Stimulated activated naive B cell treated with anti-CD40 and anti-IgM and Interleukin-4, amounts not matched to agents 10 μg/mL and 1 μg/mL and 100 μg/mL, for 72 hours (primary cell): ENCODE measurements at regions not wholly inside any gene's neighbourhood (a gene's known extent, or its start where the extent isn't known, plus 50 kb on each side); places are given as distances from the start of the nearest gene placed in this dataset.

Source experiments
- ATAC-seq, 2 donors: fragments of 150-1000 bp; cut with Tn5 transposase; replicated peaks; 2 replicates each; pipeline ENCODE4 v1.10.0; 2021; ENCODE audit warnings: moderate library complexity in 1 of 2
- DNase-seq: peaks from one replicate; pipeline ENCODE4 v3.0.0; 2021
- H3K27ac Mint-ChIP-seq: one replicate; pipeline ENCODE4 v1.8.0; 2022; ENCODE audit warnings: mild to moderate bottlenecking, mixed read lengths
- H3K27me3 Mint-ChIP-seq, 2 donors: one replicate each; pipeline ENCODE4 v1.8.0; 2022; ENCODE audit warnings: mixed read lengths in 2 of 2
- H3K36me3 Mint-ChIP-seq, 2 donors: one replicate each; pipeline ENCODE4 v1.8.0; 2022; ENCODE audit warnings: mixed read lengths in 2 of 2, mild to moderate bottlenecking in 1 of 2
- H3K4me1 Mint-ChIP-seq, 2 donors: one replicate each; pipeline ENCODE4 v1.8.0; 2022; ENCODE audit warnings: mixed read lengths in 2 of 2, mild to moderate bottlenecking in 1 of 2
- H3K4me3 Mint-ChIP-seq, 2 donors: one replicate each; pipeline ENCODE4 v1.8.0; 2022; ENCODE audit warnings: mild to moderate bottlenecking in 2 of 2, mixed read lengths in 2 of 2, moderate library complexity in 1 of 2
- H3K9me3 Mint-ChIP-seq, 2 donors: one replicate each; pipeline ENCODE4 v1.8.0; 2022; ENCODE audit warnings: mixed read lengths in 2 of 2, mild to moderate bottlenecking in 1 of 2

GRCh38 chr4:101471201-101471600 lies 123.9 kb upstream of the PPP3CA start:
- ATAC-seq (no peak), DNase-seq (no peak)
- Mint-ChIP-seq H3K27me3 (no peaks in the 10 kb centered on the region), H3K4me1 (peaks cover 0 to 5% of the 10 kb centered on the region in 2 donors), H3K36me3 (no peaks in the 10 kb centered on the region), H3K27ac (no peak overlapping the region), H3K4me3 (no peak overlapping the region), H3K9me3 (peaks cover 0 to 5% of the 10 kb centered on the region in 2 donors)

- ATAC-seq (no peak), DNase-seq (no peak)
- Mint-ChIP-seq H3K27ac (no peak overlapping the region), H3K4me1 (peaks cover 3 to 5% of the 10 kb centered on the region in 2 donors), H3K36me3 (peaks cover 0 to 3% of the 10 kb centered on the region in 2 donors), H3K4me3 (no peak overlapping the region), H3K27me3 (no peaks in the 10 kb centered on the region), H3K9me3 (peaks cover 0 to 10% of the 10 kb centered on the region in 2 donors)
Observed at GRCh38 chr4:101464596-101464995, 117.3 kb upstream of the PPP3CA start.

- H3K4me1 Mint-ChIP-seq = peaks cover 2 to 3% of the 10 kb centered on the region in 2 donors
- peaks cover 0 to 4% of the 10 kb centered on the region in 2 donors for H3K27me3 Mint-ChIP-seq
- peaks cover 8 to 17% of the 10 kb centered on the region in 2 donors for H3K9me3 Mint-ChIP-seq
- no peak for DNase-seq
- H3K4me3 Mint-ChIP-seq = no peak overlapping the region
- H3K36me3 Mint-ChIP-seq = peaks cover 0 to 9% of the 10 kb centered on the region in 2 donors
- no peak for ATAC-seq
- H3K27ac Mint-ChIP-seq = no peak overlapping the region
Observed at GRCh38 chr4:101458914-101459313, 111.6 kb upstream of the PPP3CA start.

- H3K36me3 Mint-ChIP-seq = peaks cover 0 to 9% of the 10 kb centered on the region in 2 donors
- no peak overlapping the region for H3K4me3 Mint-ChIP-seq
- H3K27ac Mint-ChIP-seq = no peak overlapping the region
- peaks cover 8 to 17% of the 10 kb centered on the region in 2 donors for H3K9me3 Mint-ChIP-seq
- no peak for DNase-seq
- H3K4me1 Mint-ChIP-seq = peaks cover 0 to 3% of the 10 kb centered on the region in 2 donors
- no peak for ATAC-seq
- H3K27me3 Mint-ChIP-seq = peaks cover 0 to 4% of the 10 kb centered on the region in 2 donors
Observed at GRCh38 chr4:101458473-101458872, 111.1 kb upstream of the PPP3CA start.

GRCh38 chr4:101451086-101451485 lies 103.8 kb upstream of the PPP3CA start:
- Mint-ChIP-seq H3K27ac (no peak overlapping the region), H3K4me3 (no peak overlapping the region), H3K9me3 (peaks cover 4 to 8% of the 10 kb centered on the region in 2 donors), H3K36me3 (no peaks in the 10 kb centered on the region), H3K27me3 (no peaks in the 10 kb centered on the region), H3K4me1 (no peaks in the 10 kb centered on the region)
- DNase-seq (no peak), ATAC-seq (no peak)

GRCh38 chr4:101441446-101441845 lies 94.1 kb upstream of the PPP3CA start:
- Mint-ChIP-seq H3K4me3 (no peak overlapping the region), H3K36me3 (peaks cover 0 to 4% of the 10 kb centered on the region in 2 donors), H3K9me3 (no peaks in the 10 kb centered on the region), H3K27ac (no peak overlapping the region), H3K27me3 (no peaks in the 10 kb centered on the region), H3K4me1 (no peaks in the 10 kb centered on the region)
- ATAC-seq = no peak
- DNase-seq = no peak

- no peak overlapping the region for H3K4me3 Mint-ChIP-seq
- no peaks in the 10 kb centered on the region for H3K27me3 Mint-ChIP-seq
Observed at GRCh38 chr4:101439926-101440325, 92.6 kb upstream of the PPP3CA start.

GRCh38 chr4:101421386-101421785 lies 74.1 kb upstream of the PPP3CA start:
- no peak overlapping the region for H3K27ac Mint-ChIP-seq
- H3K27me3 Mint-ChIP-seq = no peaks in the 10 kb centered on the region
- ATAC-seq (no peak), DNase-seq (no peak)
- peaks cover 0 to 5% of the 10 kb centered on the region in 2 donors for H3K9me3 Mint-ChIP-seq
- peaks cover 21 to 26% of the 10 kb centered on the region in 2 donors for H3K4me1 Mint-ChIP-seq
- no peaks in the 10 kb centered on the region for H3K36me3 Mint-ChIP-seq
- no peak overlapping the region for H3K4me3 Mint-ChIP-seq

More at GRCh38 chr4:101439926-101440325, 92.6 kb upstream of the PPP3CA start:
- H3K27ac Mint-ChIP-seq = no peak overlapping the region
- no peaks in the 10 kb centered on the region for H3K4me1 Mint-ChIP-seq
- no peaks in the 10 kb centered on the region for H3K9me3 Mint-ChIP-seq
- no peak for ATAC-seq
- no peak for DNase-seq
- H3K36me3 Mint-ChIP-seq = peaks cover 0 to 4% of the 10 kb centered on the region in 2 donors

GRCh38 chr4:101420661-101421060 lies 73.3 kb upstream of the PPP3CA start:
- peaks cover 0 to 5% of the 10 kb centered on the region in 2 donors for H3K9me3 Mint-ChIP-seq
- H3K4me1 Mint-ChIP-seq = peaks cover 21 to 26% of the 10 kb centered on the region in 2 donors
- ATAC-seq (peak in 1 of 2 donors; percentile 18), DNase-seq (no peak)
- H3K27ac Mint-ChIP-seq = no peak overlapping the region
- H3K27me3 Mint-ChIP-seq = no peaks in the 10 kb centered on the region
- no peak overlapping the region for H3K4me3 Mint-ChIP-seq
- H3K36me3 Mint-ChIP-seq = no peaks in the 10 kb centered on the region

GRCh38 chr4:101419336-101420135 lies 72.2 kb upstream of the PPP3CA start:
- peaks cover 4 to 5% of the 10 kb centered on the region in 2 donors for H3K9me3 Mint-ChIP-seq
- no peak overlapping the region for H3K4me3 Mint-ChIP-seq
- H3K27ac Mint-ChIP-seq = no peak overlapping the region
- H3K4me1 Mint-ChIP-seq = peaks cover 25 to 26% of the 10 kb centered on the region in 2 donors
- no peaks in the 10 kb centered on the region for H3K27me3 Mint-ChIP-seq
- no peaks in the 10 kb centered on the region for H3K36me3 Mint-ChIP-seq
- DNase-seq = no peak
- peak; percentile 67 to 71 for ATAC-seq

GRCh38 chr4:101418466-101418865 lies 71.1 kb upstream of the PPP3CA start:
- H3K27ac Mint-ChIP-seq = no peak overlapping the region
- H3K4me3 Mint-ChIP-seq = peak overlapping the region in 1 of 2 donors; percentile 48
- peaks cover 25 to 26% of the 10 kb centered on the region in 2 donors for H3K4me1 Mint-ChIP-seq
- no peak for DNase-seq
- peaks cover 3 to 4% of the 10 kb centered on the region in 2 donors for H3K9me3 Mint-ChIP-seq
- no peak for ATAC-seq
- H3K27me3 Mint-ChIP-seq = no peaks in the 10 kb centered on the region
- H3K36me3 Mint-ChIP-seq = no peaks in the 10 kb centered on the region

- peaks cover 25 to 26% of the 10 kb centered on the region in 2 donors for H3K4me1 Mint-ChIP-seq
- peak; percentile 7 for DNase-seq
Observed at GRCh38 chr4:101418055-101418454, 70.7 kb upstream of the PPP3CA start.

GRCh38 chr4:101417046-101417445 lies 69.7 kb upstream of the PPP3CA start:
- peaks cover 25 to 26% of the 10 kb centered on the region in 2 donors for H3K4me1 Mint-ChIP-seq
- ATAC-seq (no peak), DNase-seq (no peak)
- H3K9me3 Mint-ChIP-seq = peaks cover 3 to 4% of the 10 kb centered on the region in 2 donors
- H3K4me3 Mint-ChIP-seq = no peak overlapping the region
- no peak overlapping the region for H3K27ac Mint-ChIP-seq
- no peaks in the 10 kb centered on the region for H3K27me3 Mint-ChIP-seq
- H3K36me3 Mint-ChIP-seq = no peaks in the 10 kb centered on the region

More at GRCh38 chr4:101418055-101418454, 70.7 kb upstream of the PPP3CA start:
- Mint-ChIP-seq H3K27ac (no peak overlapping the region), H3K9me3 (peaks cover 3 to 4% of the 10 kb centered on the region in 2 donors), H3K36me3 (no peaks in the 10 kb centered on the region), H3K4me3 (peak overlapping the region in 1 of 2 donors; percentile 48), H3K27me3 (no peaks in the 10 kb centered on the region)
- peak; percentile 85 to 87 for ATAC-seq

GRCh38 chr4:101415962-101416361 lies 68.6 kb upstream of the PPP3CA start:
- no peaks in the 10 kb centered on the region for H3K27me3 Mint-ChIP-seq
- no peaks in the 10 kb centered on the region for H3K36me3 Mint-ChIP-seq

GRCh38 chr4:101414496-101414895 lies 67.2 kb upstream of the PPP3CA start:
- Mint-ChIP-seq H3K27ac (no peak overlapping the region), H3K36me3 (peaks cover 0 to 1% of the 10 kb centered on the region in 2 donors), H3K27me3 (no peaks in the 10 kb centered on the region), H3K4me3 (no peak overlapping the region), H3K4me1 (peaks cover 16 to 17% of the 10 kb centered on the region in 2 donors), H3K9me3 (peaks cover 4% of the 10 kb centered on the region in 2 donors)
- ATAC-seq (no peak), DNase-seq (no peak)

More at GRCh38 chr4:101415962-101416361, 68.6 kb upstream of the PPP3CA start:
- H3K27ac Mint-ChIP-seq = no peak overlapping the region
- no peak overlapping the region for H3K4me3 Mint-ChIP-seq
- DNase-seq = no peak
- H3K9me3 Mint-ChIP-seq = peaks cover 3 to 4% of the 10 kb centered on the region in 2 donors
- ATAC-seq = no peak
- H3K4me1 Mint-ChIP-seq = peaks cover 25 to 26% of the 10 kb centered on the region in 2 donors
